Heart right ventricle (tissue), 16 donors: ENCODE measurements at regions not wholly inside any gene's neighbourhood (a gene's known extent, or its start where the extent isn't known, plus 50 kb on each side); places are given as distances from the start of the nearest gene placed in this dataset.

Experiments used
- ATAC-seq, 8 donors: fragments of 200-7000 bp; cut with Tn5 transposase; one replicate each; pipeline ENCODE4 v1.9.1; 2020; ENCODE audit warnings: mild to moderate bottlenecking in 8 of 8, moderate library complexity in 8 of 8, moderate number of reproducible peaks in 1 of 8
- DNase-seq, 2 donors: peaks; one replicate each; pipeline ENCODE4 v3.0.0-alpha.2; 2020
- H3K27ac ChIP-seq, 10 donors: fragments of 200-600 bp; sonication (generic) in 2 of 10; one replicate each; pipeline versions ENCODE4 v1.5.0 to v1.8.0; 2020 to 2022; ENCODE audit warnings: mild to moderate bottlenecking in 3 of 10
- H3K27me3 ChIP-seq, 7 donors: fragments of 200-600 bp; one replicate each; pipeline ENCODE4 v1.8.0; 2021 to 2022; ENCODE audit warnings: mild to moderate bottlenecking in 2 of 7
- H3K36me3 ChIP-seq, 9 donors: fragments of 200-600 bp; sonication (generic) in 1 of 9; one replicate each; pipeline versions ENCODE4 v1.5.0 to v1.8.0; 2020 to 2022; ENCODE audit warnings: mild to moderate bottlenecking in 2 of 9
- H3K4me1 ChIP-seq, 9 donors: fragments of 200-600 bp; sonication (generic) in 1 of 9; one replicate each; pipeline versions ENCODE4 v1.5.0 to v1.8.0; 2020 to 2022; ENCODE audit warnings: mild to moderate bottlenecking in 4 of 9
- H3K4me3 ChIP-seq, 10 donors: fragments of 200-600 bp; sonication (generic) in 2 of 10; one replicate each; pipeline versions ENCODE4 v1.5.0 to v1.8.0; 2020 to 2022; ENCODE audit warnings: mild to moderate bottlenecking in 7 of 10, moderate library complexity in 2 of 10
- H3K9me3 ChIP-seq, 11 donors: fragments of 200-600 bp in 10 of 11; sonication (generic) in 2 of 11; one replicate each; pipeline versions ENCODE4 v1.5.0 to v1.8.0; 2013 to 2022; ENCODE audit warnings: mild to moderate bottlenecking in 2 of 11, control low read depth in 1 of 11, moderate library complexity in 1 of 11
- CTCF ChIP-seq, 9 donors: fragments of 200-600 bp; sonication (generic) in 2 of 9; IDR thresholded peaks; one replicate each; pipeline versions ENCODE4 v1.5.0 to v1.8.0; 2021 to 2022; ENCODE audit warnings: antibody characterized with exemption in 9 of 9, mild to moderate bottlenecking in 5 of 9, moderate library complexity in 1 of 9
- WGBS, 2 donors: extraction: QIAGEN DNeasy Blood & Tissue Kit; methylation state at CpG; one replicate each; pipeline ENCODE4 v1.1.7; 2013; ENCODE audit warnings: inconsistent platforms in 1 of 2; 5-methylcytosine and 5-hydroxymethylcytosine counted together
- intact Hi-C, 10 donors: fragments of 100-400 bp; cut with DNase I; formaldehyde crosslinking; loops; one replicate each; pipeline versions ENCODE4 v1.11.1 to v1.14.2; 2022
- donor health status: Arrhythmogenic right ventricular cardiomyopathy.
- donor health status: ischemic (EF 13 %, LVEDD 7.1; RV severe dilation, severe dysfunction).
- donor health status: healthy with polysubstance abuse.
- donor health status: DM: no; HTN: yes; CAD: no.
- donor health status: DM: no; HTN: no; CAD: no.
- donor health status: ischemic (EF 25% LVEDD 6.9; RV normal size, moderate dysfunction).
- donor health status: ischemic (EF 25% LVEDD 5.7; RV mildly dilated, moderate dysfunction).
- donor health status: healthy.
- donor health status: DM: yes; HTN: yes; CAD: no.
- donor health status: Ischemic cardiomyopathy.
- donor health status: ischemic (EF 35%, LVEDD 5.7; RV mildly dilated, moderate dysfunction).
- donor health status: nonischemic (EF 11% LVEDD 7.7; RV severe dilation, severe dysfunction).
- donor health status: DM: yes; HTN: yes; CAD: no.
- donor health status: PGD.
- donor health status: ischemic (EF 29% LVEDD 5.4; RV normal size, mild dysfunction).
- donor health status: nonischemic (EF 23%, LVEDD 6.1; RV moderate dilation, normal function).

DNA sequence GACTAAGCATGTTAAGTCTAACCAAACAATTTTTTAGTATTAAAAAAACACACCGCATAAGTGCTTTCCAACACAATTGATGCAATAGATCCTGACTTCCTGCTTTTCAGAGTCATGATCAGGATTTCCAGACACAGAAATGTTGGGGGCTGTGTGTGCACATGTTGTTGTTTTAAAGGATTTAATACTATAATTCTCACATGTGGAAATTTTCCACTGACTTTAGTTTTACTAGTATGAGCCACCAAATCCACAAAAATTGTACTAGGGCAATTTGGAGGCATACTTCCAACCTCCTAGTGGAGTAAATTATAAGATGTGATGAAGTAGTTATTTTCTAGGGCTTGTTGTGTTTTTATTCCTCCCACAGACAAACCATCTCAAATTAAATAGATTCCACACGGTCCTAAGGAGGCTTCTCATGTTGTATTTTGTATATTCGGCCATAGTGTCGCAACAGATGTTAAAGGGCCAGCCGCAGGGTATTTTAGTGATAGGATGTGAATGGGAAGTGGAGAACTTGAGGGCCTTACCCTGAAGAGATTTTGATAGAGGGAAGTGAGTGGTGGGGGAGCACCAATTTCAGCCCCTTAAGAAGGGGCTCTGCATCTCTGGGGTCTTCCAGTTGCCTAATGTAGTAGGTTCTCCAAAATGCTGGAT, 108.9 kb upstream of the KLF7 start:
- H3K9me3 ChIP-seq = peaks cover 0 to 4% (median 0%) of the 10 kb centered on the region in 11 donors
- DNase-seq = no peak
- no peaks in the 10 kb centered on the region for H3K4me1 ChIP-seq
- ATAC-seq = no peak
- no peaks in the 10 kb centered on the region for H3K36me3 ChIP-seq
- no peak for TF ChIP-seq CTCF (IDR thresholded peaks at IDR 0.05)
- H3K27me3 ChIP-seq = no peaks in the 10 kb centered on the region
- intact Hi-C loops = no loop called here
- 84 to 87% methylated on average over 5 of the region's 5 CpGs for WGBS, 2 donors
- H3K27ac ChIP-seq = peak overlapping the region in 1 of 10 donors; percentile 1
- H3K4me3 ChIP-seq = no peak overlapping the region

- no peak for TF ChIP-seq CTCF (IDR thresholded peaks at IDR 0.05)
- WGBS, 2 donors = 87 to 92% methylated on average over 2 of the region's 2 CpGs
- Histone ChIP-seq H3K27me3 (no peaks in the 10 kb centered on the region), H3K27ac (no peak overlapping the region), H3K9me3 (peaks cover 0 to 4% (median 0%) of the 10 kb centered on the region in 11 donors), H3K4me3 (no peak overlapping the region), H3K4me1 (no peaks in the 10 kb centered on the region), H3K36me3 (no peaks in the 10 kb centered on the region)
- ATAC-seq = no peak
- intact Hi-C loops = no loop called here
- no peak for DNase-seq
Measured at GRCh38 chr2:207275779-207276178, 110.0 kb upstream of the KLF7 start.

- intact Hi-C loops = no loop called here
- no peak for TF ChIP-seq CTCF (IDR thresholded peaks at IDR 0.05)
- ATAC-seq (no peak), DNase-seq (no peak)
- H3K9me3 ChIP-seq = peaks cover 0 to 4% (median 0%) of the 10 kb centered on the region in 11 donors
- no peaks in the 10 kb centered on the region for H3K36me3 ChIP-seq
- H3K4me3 ChIP-seq = no peak overlapping the region
- H3K4me1 ChIP-seq = no peaks in the 10 kb centered on the region
- H3K27ac ChIP-seq = no peak overlapping the region
- H3K27me3 ChIP-seq = no peaks in the 10 kb centered on the region
Measured at GRCh38 chr2:207276248-207276647, 110.5 kb upstream of the KLF7 start.

DNA sequence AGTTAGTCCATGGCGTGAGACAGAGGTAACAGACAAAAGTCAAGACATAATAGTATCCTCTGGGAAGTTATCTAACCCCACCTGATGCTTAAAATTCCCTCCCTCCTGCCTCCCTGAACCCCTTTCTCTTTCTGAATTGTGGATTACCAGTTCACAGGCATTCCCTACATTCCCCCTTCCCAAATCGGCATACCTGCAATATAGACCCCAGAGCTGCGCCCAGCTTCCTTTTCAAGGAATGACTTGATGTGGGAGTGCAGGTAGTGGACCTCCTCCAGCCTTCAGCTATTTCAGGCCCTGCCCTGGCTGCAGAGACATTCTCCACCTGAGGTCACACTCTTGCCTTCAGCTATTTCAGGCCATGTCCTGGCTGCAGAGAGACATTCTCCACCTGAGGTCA, 111.1 kb upstream of the KLF7 start:
- H3K9me3 ChIP-seq = peaks cover 0 to 4% (median 0%) of the 10 kb centered on the region in 11 donors

More for the DNA sequence above, 111.1 kb upstream of the KLF7 start:
- ATAC-seq = no peak
- Histone ChIP-seq H3K27me3 (no peaks in the 10 kb centered on the region), H3K36me3 (no peaks in the 10 kb centered on the region), H3K4me3 (no peak overlapping the region), H3K27ac (no peak overlapping the region), H3K4me1 (no peaks in the 10 kb centered on the region)
- no peak for TF ChIP-seq CTCF (IDR thresholded peaks at IDR 0.05)
- no peak for DNase-seq
- WGBS, 2 donors = 94% methylated on average over 3 of the region's 3 CpGs
- intact Hi-C loops = no loop called here
